A549 (cell line): ENCODE measurements at regions not wholly inside any gene's neighbourhood (a gene's known extent, or its start where the extent isn't known, plus 50 kb on each side); places are given as distances from the start of the nearest gene placed in this dataset.

ENCODE experiments used
- ATAC-seq, 2 experiments: fragments of 200-7000 bp in 1 of 2; fragments of >200 bp in 1 of 2; cut with Nextera tagmentation in 1 of 2; cut with Tn5 transposase in 1 of 2; 3 replicates each; pipeline versions ENCODE4 v1.8.0 to v1.9.1; 2018 to 2020; ENCODE audit warnings: mild to moderate bottlenecking in 1 of 2, moderate library complexity in 1 of 2
- CTCF ChIA-PET: fragments of 300-600 bp; sonication (Branson Sonifier 250); formaldehyde crosslinking; extraction: SDS; loops from one replicate; lab custom pipeline; 2021; ENCODE audit warnings: antibody characterized with exemption, inconsistent platforms; lab: Yijun Ruan, JAX
- POLR2A ChIA-PET: fragments of 350-600 bp; formaldehyde crosslinking; extraction: SDS; loops from one replicate; lab custom pipeline; 2021; ENCODE audit warnings: antibody characterized with exemption, inconsistent platforms; lab: Yijun Ruan, JAX
- DNase-seq, 2 experiments: peaks; one replicate each; pipeline versions ENCODE4 v3.0.0 to v3.0.0-alpha.2; 2011 to 2016; ENCODE audit warnings: low read depth in 1 of 2, low spot score in 1 of 2
- FAIRE-seq: peaks from 2 replicates; lab custom pipeline; 2011; peaks lifted over from hg19 to GRCh38; lab: Jason Lieb, UNC
- H3K27ac ChIP-seq, 2 experiments: fragments of >200 bp; sonication (Bioruptor Twin); formaldehyde crosslinking; 3 replicates each; pipeline ENCODE4 v1.5.1; 2016 to 2017
- H3K4me1 ChIP-seq: fragments of >200 bp; sonication (Bioruptor Twin); formaldehyde crosslinking; 3 replicates; pipeline ENCODE4 v1.6.1; 2016
- H3K4me2 ChIP-seq: fragments of >200 bp; sonication (Bioruptor Twin); formaldehyde crosslinking; 3 replicates; pipeline ENCODE4 v1.6.1; 2016
- H3K4me3 ChIP-seq: fragments of >200 bp; sonication (Bioruptor Twin); formaldehyde crosslinking; 3 replicates; pipeline ENCODE4 v1.5.1; 2016
- H3K9me3 ChIP-seq: fragments of >200 bp; sonication (Bioruptor Twin); formaldehyde crosslinking; 3 replicates; pipeline ENCODE4 v1.6.1; 2016
- CBX2 ChIP-seq: fragments of 200-600 bp; sonication (generic); IDR thresholded peaks from 2 replicates; pipeline ENCODE4 v1.6.1; 2016; ENCODE audit warnings: low read depth, mild to moderate bottlenecking, borderline replicate concordance
- CBX8 ChIP-seq: fragments of 200-600 bp; sonication (generic); IDR thresholded peaks from 2 replicates; pipeline ENCODE4 v1.6.1; 2016
- CEBPB ChIP-seq, 2 experiments: fragments of >200 bp in 1 of 2; sonication (Bioruptor Twin) in 1 of 2; formaldehyde crosslinking in 1 of 2; IDR thresholded peaks; 2 replicates each; pipeline ENCODE4 v1.6.1; 2012 to 2016
- CHD4 ChIP-seq: fragments of 200-600 bp; sonication (generic); IDR thresholded peaks from 2 replicates; pipeline ENCODE4 v1.6.1; 2016; ENCODE audit warnings: antibody characterized with exemption, mild to moderate bottlenecking, borderline replicate concordance
- FOXS1 ChIP-seq: fragments of 250-450 bp; sonication (Bioruptor Pico); IDR thresholded peaks from 2 replicates; pipeline ENCODE4 v1.5.0; 2020; ENCODE audit warnings: mild to moderate bottlenecking, moderate library complexity
- GATA3 ChIP-seq: IDR thresholded peaks from 2 replicates; pipeline ENCODE4 v1.6.1; 2012; ENCODE audit warnings: borderline replicate concordance
- HEYL ChIP-seq: fragments of 250-450 bp; sonication (Bioruptor Pico); IDR thresholded peaks from 2 replicates; pipeline ENCODE4 v1.8.0; 2021; ENCODE audit warnings: mild to moderate bottlenecking, moderate library complexity
- HOXB13 ChIP-seq: fragments of 250-450 bp; sonication (Bioruptor Pico); IDR thresholded peaks from 2 replicates; pipeline ENCODE4 v1.5.0; 2020; ENCODE audit warnings: low read depth, mild to moderate bottlenecking, moderate library complexity
- JUNB ChIP-seq: fragments of >200 bp; sonication (Bioruptor Twin); formaldehyde crosslinking; IDR thresholded peaks from 2 replicates; pipeline ENCODE4 v1.6.1; 2016
- KDM1A ChIP-seq: fragments of 200-600 bp; sonication (generic); IDR thresholded peaks from 2 replicates; pipeline ENCODE4 v1.6.1; 2016; ENCODE audit warnings: low read depth, mild to moderate bottlenecking
- MAZ ChIP-seq: fragments of 150-350 bp; IDR thresholded peaks from 2 replicates; pipeline ENCODE4 v1.6.1; 2014; ENCODE audit warnings: antibody characterized with exemption, low read depth, low read length, borderline replicate concordance
- POLR2A ChIP-seq: IDR thresholded peaks from 2 replicates; pipeline ENCODE4 v1.6.1; 2012; ENCODE audit warnings: mild to moderate bottlenecking, low read length
- RARB ChIP-seq: fragments of 250-450 bp; sonication (Bioruptor Pico); IDR thresholded peaks from 2 replicates; pipeline ENCODE4 v1.8.0; 2021; ENCODE audit warnings: mild to moderate bottlenecking, moderate library complexity
- REST ChIP-seq: fragments of 200-600 bp; sonication (generic); IDR thresholded peaks from 2 replicates; pipeline ENCODE4 v1.6.1; 2016; ENCODE audit warnings: antibody characterized with exemption, mild to moderate bottlenecking, moderate library complexity
- TFCP2L1 ChIP-seq: fragments of 250-450 bp; sonication (Bioruptor Pico); IDR thresholded peaks from 2 replicates; pipeline ENCODE4 v1.5.0; 2021; ENCODE audit warnings: mild to moderate bottlenecking
- ZC3H11A ChIP-seq: fragments of 450-650 bp; IDR thresholded peaks from 2 replicates; pipeline ENCODE4 v1.6.1; 2014; ENCODE audit warnings: antibody characterized with exemption, mild to moderate bottlenecking
- ZFP36 ChIP-seq: fragments of 450-650 bp; IDR thresholded peaks from 2 replicates; pipeline ENCODE4 v1.6.1; 2014; ENCODE audit warnings: borderline replicate concordance; ENCODE audit not compliant: partially characterized antibody
- ZNF302 ChIP-seq: fragments of 250-450 bp; sonication (Bioruptor Pico); IDR thresholded peaks from 2 replicates; pipeline ENCODE4 v1.9.0; 2021; ENCODE audit warnings: inconsistent platforms, mild to moderate bottlenecking, moderate library complexity
- WGBS: methylation state at CpG from one replicate; pipeline ENCODE4 v1.1.6; 2017; ENCODE audit errors: missing lambda C conversion rate; 5-methylcytosine and 5-hydroxymethylcytosine counted together
- TF ChIP-seq, protein P1 (sequence below): fragments of >200 bp; sonication (Bioruptor Twin); formaldehyde crosslinking; IDR thresholded peaks from 3 replicates; pipeline ENCODE4 v1.5.1; 2016
- TF ChIP-seq, protein P2 (sequence below): fragments of >200 bp; sonication (Bioruptor Twin); formaldehyde crosslinking; IDR thresholded peaks from 3 replicates; pipeline ENCODE4 v1.6.1; 2016
- TF ChIP-seq, protein P3 (sequence below): fragments of 150-350 bp; IDR thresholded peaks from 2 replicates; pipeline ENCODE4 v1.6.1; 2014; ENCODE audit warnings: low read depth, mild to moderate bottlenecking, low read length

DNA sequence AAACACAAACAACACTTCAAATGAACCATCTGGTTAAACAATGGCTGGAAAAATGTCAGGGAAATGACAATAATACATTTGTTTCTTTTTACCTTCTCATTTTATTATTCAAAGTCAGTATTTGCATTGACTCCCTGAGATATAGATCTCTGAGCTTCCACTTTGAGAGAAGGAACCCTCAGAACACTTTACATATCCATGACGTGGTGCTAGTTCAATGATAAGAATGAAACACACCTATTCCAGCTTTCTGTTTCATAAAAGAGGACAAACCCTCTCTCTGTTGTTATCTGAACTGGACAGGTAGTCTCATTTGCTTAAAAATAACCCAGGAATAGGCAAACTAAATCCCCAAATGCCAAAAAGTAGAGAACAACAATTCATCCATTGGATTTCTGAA is 65.3 kb upstream of the CCSER1 start (continued):
- TF ChIP-seq, protein P1, sequence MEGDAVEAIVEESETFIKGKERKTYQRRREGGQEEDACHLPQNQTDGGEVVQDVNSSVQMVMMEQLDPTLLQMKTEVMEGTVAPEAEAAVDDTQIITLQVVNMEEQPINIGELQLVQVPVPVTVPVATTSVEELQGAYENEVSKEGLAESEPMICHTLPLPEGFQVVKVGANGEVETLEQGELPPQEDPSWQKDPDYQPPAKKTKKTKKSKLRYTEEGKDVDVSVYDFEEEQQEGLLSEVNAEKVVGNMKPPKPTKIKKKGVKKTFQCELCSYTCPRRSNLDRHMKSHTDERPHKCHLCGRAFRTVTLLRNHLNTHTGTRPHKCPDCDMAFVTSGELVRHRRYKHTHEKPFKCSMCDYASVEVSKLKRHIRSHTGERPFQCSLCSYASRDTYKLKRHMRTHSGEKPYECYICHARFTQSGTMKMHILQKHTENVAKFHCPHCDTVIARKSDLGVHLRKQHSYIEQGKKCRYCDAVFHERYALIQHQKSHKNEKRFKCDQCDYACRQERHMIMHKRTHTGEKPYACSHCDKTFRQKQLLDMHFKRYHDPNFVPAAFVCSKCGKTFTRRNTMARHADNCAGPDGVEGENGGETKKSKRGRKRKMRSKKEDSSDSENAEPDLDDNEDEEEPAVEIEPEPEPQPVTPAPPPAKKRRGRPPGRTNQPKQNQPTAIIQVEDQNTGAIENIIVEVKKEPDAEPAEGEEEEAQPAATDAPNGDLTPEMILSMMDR: no peak

DNA sequence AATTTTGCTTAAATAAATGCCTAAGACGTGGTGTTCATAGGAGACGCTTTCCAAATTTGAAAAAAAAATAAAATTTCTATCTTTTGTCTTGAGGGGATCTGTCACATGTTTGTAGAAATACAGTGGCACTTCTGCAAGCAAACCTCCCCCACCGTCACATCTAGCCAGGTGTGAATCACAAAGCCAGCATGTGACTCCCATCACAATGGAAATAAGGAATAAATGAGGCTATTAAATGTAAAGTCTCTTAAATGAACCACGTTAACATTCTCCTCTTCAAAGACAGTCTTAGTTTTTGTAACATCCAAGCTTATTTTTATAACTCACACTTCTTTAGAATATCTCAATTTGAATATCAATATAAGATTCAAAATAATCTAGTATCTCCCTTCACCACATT is 63.0 kb upstream of the CCSER1 start:
- Histone ChIP-seq H3K9me3 (no peaks in the 10 kb centered on the region), H3K4me3 (no peak overlapping the region), H3K27ac (no peak overlapping the region), H3K4me2 (no peak overlapping the region), H3K4me1 (no peaks in the 10 kb centered on the region)
- TF ChIP-seq GATA3 (no peak), CBX2 (no peak), ZNF302 (no peak), REST (no peak), CBX8 (no peak), TFCP2L1 (CRISPR knock-in tag) (no peak), ZC3H11A (no peak), FOXS1 (no peak), MAZ (no peak)
- TF ChIP-seq, protein P2, sequence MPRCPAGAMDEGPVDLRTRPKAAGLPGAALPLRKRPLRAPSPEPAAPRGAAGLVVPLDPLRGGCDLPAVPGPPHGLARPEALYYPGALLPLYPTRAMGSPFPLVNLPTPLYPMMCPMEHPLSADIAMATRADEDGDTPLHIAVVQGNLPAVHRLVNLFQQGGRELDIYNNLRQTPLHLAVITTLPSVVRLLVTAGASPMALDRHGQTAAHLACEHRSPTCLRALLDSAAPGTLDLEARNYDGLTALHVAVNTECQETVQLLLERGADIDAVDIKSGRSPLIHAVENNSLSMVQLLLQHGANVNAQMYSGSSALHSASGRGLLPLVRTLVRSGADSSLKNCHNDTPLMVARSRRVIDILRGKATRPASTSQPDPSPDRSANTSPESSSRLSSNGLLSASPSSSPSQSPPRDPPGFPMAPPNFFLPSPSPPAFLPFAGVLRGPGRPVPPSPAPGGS: no peak
- TF ChIP-seq, protein P1: no peak
- ChIA-PET POLR2A (no interaction called here), CTCF (no interaction called here)
- 10% methylated on average over 4 of the region's 4 CpGs for WGBS
- FAIRE-seq: no peak
- DNase-seq: no peak
- ATAC-seq: no peak

DNA sequence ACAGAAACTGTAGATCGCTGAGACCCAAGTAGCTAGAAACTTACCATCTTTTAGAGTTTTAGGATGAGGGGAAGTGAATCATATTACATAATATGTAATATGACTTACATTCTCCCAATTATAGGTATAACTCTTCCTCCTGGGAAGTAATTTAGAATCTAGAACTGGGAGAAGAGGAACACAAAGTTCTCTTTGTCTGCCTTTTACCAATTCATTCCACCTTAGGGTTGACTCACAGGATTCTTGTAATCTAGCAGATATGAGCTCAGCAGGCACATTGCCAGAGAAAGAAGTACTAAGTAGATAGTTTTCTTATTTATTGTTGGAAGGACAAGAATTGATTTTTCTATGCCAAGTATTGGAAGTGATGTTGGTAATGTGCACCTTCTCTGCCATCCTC is 58.0 kb upstream of the CCSER1 start:
- CTCF ChIA-PET: no interaction called here
- WGBS: 9% methylated on average over 1 of the region's 1 CpG
- ATAC-seq (no peak), DNase-seq (no peak), FAIRE-seq (no peak)
- no peaks in the 10 kb centered on the region for H3K4me1 ChIP-seq
- no peaks in the 10 kb centered on the region for H3K9me3 ChIP-seq
- H3K27ac ChIP-seq: no peak overlapping the region
- no peak overlapping the region for H3K4me3 ChIP-seq
- H3K4me2 ChIP-seq: no peak overlapping the region
- POLR2A ChIA-PET: no interaction called here
- TF ChIP-seq, protein P3, sequence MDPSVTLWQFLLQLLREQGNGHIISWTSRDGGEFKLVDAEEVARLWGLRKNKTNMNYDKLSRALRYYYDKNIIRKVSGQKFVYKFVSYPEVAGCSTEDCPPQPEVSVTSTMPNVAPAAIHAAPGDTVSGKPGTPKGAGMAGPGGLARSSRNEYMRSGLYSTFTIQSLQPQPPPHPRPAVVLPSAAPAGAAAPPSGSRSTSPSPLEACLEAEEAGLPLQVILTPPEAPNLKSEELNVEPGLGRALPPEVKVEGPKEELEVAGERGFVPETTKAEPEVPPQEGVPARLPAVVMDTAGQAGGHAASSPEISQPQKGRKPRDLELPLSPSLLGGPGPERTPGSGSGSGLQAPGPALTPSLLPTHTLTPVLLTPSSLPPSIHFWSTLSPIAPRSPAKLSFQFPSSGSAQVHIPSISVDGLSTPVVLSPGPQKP: no peak
- TF ChIP-seq RARB (CRISPR knock-in tag): no peak
- TF ChIP-seq HEYL (CRISPR knock-in tag): no peak
- no peak for TF ChIP-seq CEBPB (IDR thresholded peaks at IDR 0.05)
- TF ChIP-seq CBX8: no peak
- TF ChIP-seq HOXB13: no peak
- TF ChIP-seq ZFP36: no peak
- TF ChIP-seq KDM1A: no peak
- TF ChIP-seq JUNB: no peak
- TF ChIP-seq, protein P1: no peak
- TF ChIP-seq CHD4: no peak
- TF ChIP-seq POLR2A: no peak
- no peak for TF ChIP-seq ZNF302
- TF ChIP-seq, all 56 proteins: peak for 0
